ENCODE measurements at regions not wholly inside any gene's neighbourhood (a gene's known extent, or its start where the extent isn't known, plus 50 kb on each side); places are given as distances from the start of the nearest gene placed in this dataset.

DNA sequence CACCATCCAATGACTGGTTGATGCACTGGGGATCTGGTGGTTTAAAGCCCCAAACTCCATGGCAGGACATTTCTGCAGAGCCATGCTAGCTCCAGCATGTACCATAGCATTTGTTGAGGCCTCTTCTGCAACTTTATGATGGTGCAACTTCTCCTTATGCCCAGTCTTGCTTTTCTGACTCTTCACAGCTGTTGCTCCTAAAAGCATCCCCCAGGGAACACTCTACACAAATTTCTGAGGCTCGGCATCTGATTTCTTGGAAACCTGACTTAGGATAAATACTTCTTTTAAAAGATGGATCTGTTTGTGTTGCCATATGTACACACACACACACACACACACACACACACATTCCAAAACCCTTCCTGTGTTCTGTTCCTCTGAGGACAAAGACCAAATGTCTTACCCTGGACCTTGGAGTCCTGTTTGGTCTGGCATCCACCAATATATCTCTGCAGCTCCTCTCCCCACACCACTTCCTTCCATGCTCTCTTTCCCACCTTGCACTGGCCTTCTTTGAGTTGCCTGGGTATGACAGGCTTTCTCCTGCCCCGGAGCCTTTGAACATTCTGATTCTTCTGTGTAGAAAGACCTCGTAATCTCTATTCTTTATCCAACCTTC is 388.5 kb upstream of the ZNF507 start:
- Histone ChIP-seq H3K14ac (replicated peaks; ENCODE audit: low read depth, low read length) (no peak overlapping the region), H3K9ac (ENCODE audit: low read depth, low read length) (no peak overlapping the region), H3K27me3 (ENCODE audit: control insufficient read depth, insufficient read depth, low read length) (no peaks in the 10 kb centered on the region), H3K4me3 (ENCODE audit: insufficient read depth, low read depth, low read length) (no peak overlapping the region), H3K79me1 (ENCODE audit: low read depth in 1 of 2, low read length in 2 of 2) (no peaks in the 10 kb centered on the region), H3K27ac (ENCODE audit: insufficient read depth, low read length) (no peak overlapping the region), H3K9me3 (ENCODE audit: control insufficient read depth, insufficient read depth, low read length) (peaks cover 25% of the 10 kb centered on the region), H4K20me1 (ENCODE audit: insufficient read depth, low read length) (no peaks in the 10 kb centered on the region), H3K18ac (ENCODE audit: low read depth, low read length) (no peak overlapping the region), H3K9me1 (ENCODE audit: insufficient read depth, low read length) (no peaks in the 10 kb centered on the region), H4K8ac (ENCODE audit: low read depth in 2 of 2, low read length in 2 of 2) (no peak overlapping the region), H3K36me3 (ENCODE audit: control insufficient read depth, insufficient read depth, low read length) (no peaks in the 10 kb centered on the region), H2AFZ (replicated peaks; ENCODE audit: low read length, poor library complexity) (no peak overlapping the region), H2BK120ac (ENCODE audit: low read depth, low read length) (no peak overlapping the region), H2BK5ac (ENCODE audit: low read depth, low read length, poor library complexity, severe bottlenecking) (no peak overlapping the region), H2AK5ac (ENCODE audit: low read depth, low read length) (no peak overlapping the region), H3K56ac (ENCODE audit: extremely low read depth, insufficient read depth, low read length) (no peak overlapping the region), H2AK9ac (replicated peaks; ENCODE audit: low read depth, low read length, poor library complexity) (no peak overlapping the region), H3K4ac (ENCODE audit: low read depth, low read length) (no peak overlapping the region), H4K5ac (ENCODE audit: low read depth, low read length) (no peak overlapping the region), H3K4me1 (ENCODE audit: control insufficient read depth, insufficient read depth, low read length) (no peaks in the 10 kb centered on the region), H4K91ac (ENCODE audit: insufficient read depth, low read depth, low read length) (no peak overlapping the region), H2BK20ac (ENCODE audit: low read depth, low read length) (no peak overlapping the region), H2BK15ac (ENCODE audit: low read depth, low read length) (no peak overlapping the region), H3K23ac (ENCODE audit: low read depth, low read length) (no peak overlapping the region), H3K4me2 (ENCODE audit: low read depth, low read length) (no peak overlapping the region)
- intact Hi-C loops (cut with micrococcal nuclease), result no loop called here
- TF ChIP-seq CEBPB (IDR thresholded peaks at IDR 0.05; ENCODE audit: low read depth, low read length) (no peak), NFE2L2 (IDR thresholded peaks at IDR 0.05; ENCODE audit: low read depth, low read length) (no peak)
- dilution Hi-C loops (cut with HindIII; ENCODE audit: low sequenced_read_pairs, unreplicated experiment), result no loop called here
- POLR2A ChIA-PET (ENCODE audit: unreplicated experiment), result no interaction called here
- BruUV-seq (replicated peaks), result no TSS peak
- ATAC-seq (ENCODE audit: low read depth), result no peak
- in situ Hi-C loops (cut with MboI; ENCODE audit: low sequenced_read_pairs), result no loop called here
- no peak for DNase-seq
- WGBS, 2 experiments (ENCODE audit: extremely low coverage in 2 of 2, insufficient read length in 1 of 2), result 83% methylated on average over 1 of the region's 3 CpGs; no CpG with 5 or more reads in 1 of the 2 experiments
- CTCF ChIA-PET, result no interaction called here

All from IMR-90 (cell line).